ENCODE measurements at regions not wholly inside any gene's neighbourhood (a gene's known extent, or its start where the extent isn't known, plus 50 kb on each side); places are given as distances from the start of the nearest gene placed in this dataset.
A peak's percentile ranks its signal among the peaks of the same experiment; 100 is the strongest.

GRCh38 chr4:33060674-33061542 is 2340.7 kb downstream of the PCDH7 start:
- Histone ChIP-seq H3K36me3 (ENCODE audit: insufficient read depth, low read length) (no peaks in the 10 kb centered on the region), H3K27me3 (ENCODE audit: insufficient read depth, low read length) (no peaks in the 10 kb centered on the region), H3K9me3 (ENCODE audit: control insufficient read depth in 1 of 2, low read length in 2 of 2) (no peaks in the 10 kb centered on the region), H3K4me3 (ENCODE audit: low read length in 2 of 2) (no peak overlapping the region), H3K27ac (ENCODE audit: low read depth, low read length) (no peak overlapping the region), H3K4me1 (ENCODE audit: insufficient read depth, low read length) (no peaks in the 10 kb centered on the region)
- intact Hi-C loops (cut with micrococcal nuclease) = no loop called here
- H3K27me3 Mint-ChIP-seq = no peaks in the 10 kb centered on the region
- H3K36me3 Mint-ChIP-seq = no peaks in the 10 kb centered on the region
- CTCF ChIA-PET (ENCODE audit: partially characterized antibody) = no interaction called here
- no peak overlapping the region for H3K27ac Mint-ChIP-seq
- peak in 1 of 5 donors; percentile 18 for DNase-seq
- POLR2A ChIA-PET (ENCODE audit: partially characterized antibody) = no interaction called here
- H3K9me3 Mint-ChIP-seq = peaks cover 0 to 7% (median 4%) of the 10 kb centered on the region in 8 donors
- no peaks in the 10 kb centered on the region for H3K4me1 Mint-ChIP-seq
- no peak overlapping the region for H3K4me3 Mint-ChIP-seq

- ChIA-PET CTCF (ENCODE audit: partially characterized antibody) (no interaction called here), POLR2A (ENCODE audit: partially characterized antibody) (no interaction called here)
- H3K36me3 ChIP-seq (ENCODE audit: insufficient read depth, low read length) = no peaks in the 10 kb centered on the region
- no peaks in the 10 kb centered on the region for H3K4me1 Mint-ChIP-seq
- peaks cover 0 to 7% (median 4%) of the 10 kb centered on the region in 8 donors for H3K9me3 Mint-ChIP-seq
- H3K27me3 Mint-ChIP-seq = no peaks in the 10 kb centered on the region
- no peaks in the 10 kb centered on the region for H3K4me1 ChIP-seq (ENCODE audit: insufficient read depth, low read length)
- no peaks in the 10 kb centered on the region for H3K36me3 Mint-ChIP-seq
- no peak for DNase-seq
- no peaks in the 10 kb centered on the region for H3K27me3 ChIP-seq (ENCODE audit: insufficient read depth, low read length)
- H3K4me3 Mint-ChIP-seq = no peak overlapping the region
- no peak overlapping the region for H3K27ac Mint-ChIP-seq
- no peaks in the 10 kb centered on the region for H3K9me3 ChIP-seq (ENCODE audit: control insufficient read depth in 1 of 2, low read length in 2 of 2)
- no peak overlapping the region for H3K27ac ChIP-seq (ENCODE audit: low read depth, low read length)
- no peak overlapping the region for H3K4me3 ChIP-seq (ENCODE audit: low read length in 2 of 2)
- intact Hi-C loops (cut with micrococcal nuclease) = no loop called here
These were observed 2341.6 kb downstream of the PCDH7 start for GRCh38 chr4:33061727-33062126.

GRCh38 chr4:33062155-33062806 is 2342.1 kb downstream of the PCDH7 start:
- DNase-seq = no peak
- POLR2A ChIA-PET (ENCODE audit: partially characterized antibody) = no interaction called here
- CTCF ChIA-PET (ENCODE audit: partially characterized antibody) = no interaction called here
- no peak overlapping the region for H3K27ac ChIP-seq (ENCODE audit: low read depth, low read length)
- no peak overlapping the region for H3K4me3 ChIP-seq (ENCODE audit: low read length in 2 of 2)
- intact Hi-C loops (cut with micrococcal nuclease) = no loop called here
- no peaks in the 10 kb centered on the region for H3K27me3 ChIP-seq (ENCODE audit: insufficient read depth, low read length)
- Mint-ChIP-seq H3K9me3 (peaks cover 0 to 9% (median 4%) of the 10 kb centered on the region in 8 donors), H3K27ac (no peak overlapping the region), H3K27me3 (no peaks in the 10 kb centered on the region), H3K36me3 (no peaks in the 10 kb centered on the region), H3K4me3 (no peak overlapping the region), H3K4me1 (no peaks in the 10 kb centered on the region)
- H3K9me3 ChIP-seq (ENCODE audit: control insufficient read depth in 1 of 2, low read length in 2 of 2) = no peaks in the 10 kb centered on the region
- H3K4me1 ChIP-seq (ENCODE audit: insufficient read depth, low read length) = no peaks in the 10 kb centered on the region
- H3K36me3 ChIP-seq (ENCODE audit: insufficient read depth, low read length) = no peaks in the 10 kb centered on the region

- Mint-ChIP-seq H3K4me3 (no peak overlapping the region), H3K9me3 (peaks cover 0 to 10% (median 4%) of the 10 kb centered on the region in 8 donors), H3K27ac (no peak overlapping the region), H3K36me3 (no peaks in the 10 kb centered on the region), H3K4me1 (no peaks in the 10 kb centered on the region), H3K27me3 (no peaks in the 10 kb centered on the region)
- Histone ChIP-seq H3K27me3 (ENCODE audit: insufficient read depth, low read length) (no peaks in the 10 kb centered on the region), H3K4me1 (ENCODE audit: insufficient read depth, low read length) (no peaks in the 10 kb centered on the region), H3K9me3 (ENCODE audit: control insufficient read depth in 1 of 2, low read length in 2 of 2) (no peaks in the 10 kb centered on the region), H3K36me3 (ENCODE audit: insufficient read depth, low read length) (no peaks in the 10 kb centered on the region), H3K27ac (ENCODE audit: low read depth, low read length) (no peak overlapping the region), H3K4me3 (ENCODE audit: low read length in 2 of 2) (no peak overlapping the region)
- CTCF ChIA-PET (ENCODE audit: partially characterized antibody) = no interaction called here
- intact Hi-C loops (cut with micrococcal nuclease) = no loop called here
- DNase-seq = no peak
- POLR2A ChIA-PET (ENCODE audit: partially characterized antibody) = no interaction called here
These were observed 2343.1 kb downstream of the PCDH7 start for GRCh38 chr4:33063241-33063640.

- intact Hi-C loops (cut with micrococcal nuclease) = no loop called here
- H3K36me3 Mint-ChIP-seq = no peaks in the 10 kb centered on the region
- no peak for DNase-seq
These were observed 2344.1 kb downstream of the PCDH7 start for GRCh38 chr4:33064238-33064637.

DNA sequence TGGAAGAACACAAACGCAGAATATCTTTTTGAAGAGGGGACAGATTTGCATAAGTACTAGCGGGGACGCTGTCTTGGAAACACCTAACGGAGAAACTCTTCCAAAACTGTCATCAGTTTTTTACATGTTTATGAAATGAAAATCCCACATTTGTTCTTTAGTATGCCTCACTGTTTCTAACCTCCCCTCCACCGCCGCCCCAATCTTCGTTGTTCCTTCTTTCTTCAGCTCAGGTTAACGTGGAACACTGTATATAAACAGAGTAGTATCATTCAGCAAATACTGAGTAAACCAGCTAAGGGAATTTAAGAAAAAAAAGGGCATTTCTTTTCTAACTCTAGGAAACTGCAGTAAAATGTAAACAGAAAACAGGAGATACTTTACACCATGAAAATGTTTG is 2345.6 kb downstream of the PCDH7 start:
- no peak overlapping the region for H3K4me3 Mint-ChIP-seq
- no peaks in the 10 kb centered on the region for H3K36me3 ChIP-seq (ENCODE audit: insufficient read depth, low read length)
- no peak overlapping the region for H3K27ac ChIP-seq (ENCODE audit: low read depth, low read length)
- CTCF ChIA-PET (ENCODE audit: partially characterized antibody) = no interaction called here
- no peaks in the 10 kb centered on the region for H3K9me3 ChIP-seq (ENCODE audit: control insufficient read depth in 1 of 2, low read length in 2 of 2)
- no peak for DNase-seq
- no peak overlapping the region for H3K4me3 ChIP-seq (ENCODE audit: low read length in 2 of 2)
- no peak overlapping the region for H3K27ac Mint-ChIP-seq
- H3K4me1 Mint-ChIP-seq = no peaks in the 10 kb centered on the region
- peaks cover 0 to 12% (median 6%) of the 10 kb centered on the region in 8 donors for H3K9me3 Mint-ChIP-seq
- no peaks in the 10 kb centered on the region for H3K36me3 Mint-ChIP-seq
- no peaks in the 10 kb centered on the region for H3K4me1 ChIP-seq (ENCODE audit: insufficient read depth, low read length)
- POLR2A ChIA-PET (ENCODE audit: partially characterized antibody) = no interaction called here
- intact Hi-C loops (cut with micrococcal nuclease) = no loop called here
- no peaks in the 10 kb centered on the region for H3K27me3 ChIP-seq (ENCODE audit: insufficient read depth, low read length)
- H3K27me3 Mint-ChIP-seq = no peaks in the 10 kb centered on the region

More at GRCh38 chr4:33064238-33064637, 2344.1 kb downstream of the PCDH7 start:
- Mint-ChIP-seq H3K27ac (no peak overlapping the region), H3K27me3 (no peaks in the 10 kb centered on the region), H3K9me3 (peaks cover 0 to 12% (median 4%) of the 10 kb centered on the region in 8 donors), H3K4me1 (no peaks in the 10 kb centered on the region), H3K4me3 (no peak overlapping the region)
- H3K4me1 ChIP-seq (ENCODE audit: insufficient read depth, low read length) = no peaks in the 10 kb centered on the region
- POLR2A ChIA-PET (ENCODE audit: partially characterized antibody) = no interaction called here
- CTCF ChIA-PET (ENCODE audit: partially characterized antibody) = no interaction called here
- no peak overlapping the region for H3K4me3 ChIP-seq (ENCODE audit: low read length in 2 of 2)
- no peaks in the 10 kb centered on the region for H3K27me3 ChIP-seq (ENCODE audit: insufficient read depth, low read length)
- H3K9me3 ChIP-seq (ENCODE audit: control insufficient read depth in 1 of 2, low read length in 2 of 2) = no peaks in the 10 kb centered on the region
- H3K27ac ChIP-seq (ENCODE audit: low read depth, low read length) = no peak overlapping the region
- H3K36me3 ChIP-seq (ENCODE audit: insufficient read depth, low read length) = no peaks in the 10 kb centered on the region

DNA sequence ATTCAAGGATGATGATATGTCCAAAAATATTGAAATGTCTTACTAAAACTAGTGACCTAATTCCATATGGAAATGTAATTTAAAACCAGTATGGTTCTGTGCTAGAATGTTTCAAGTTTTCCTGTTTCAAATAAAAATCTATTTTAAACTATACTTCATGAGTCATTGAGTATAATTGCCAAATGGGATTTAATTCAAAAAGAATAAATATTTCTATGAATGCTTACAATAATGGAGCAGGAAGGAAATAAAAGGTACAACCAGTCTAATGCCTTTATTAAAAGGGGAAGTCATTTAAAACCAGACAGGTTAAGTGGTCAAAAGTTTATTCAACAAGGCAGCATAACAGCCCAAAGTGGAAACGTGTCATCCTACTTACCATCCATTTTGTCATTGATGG is 2347.1 kb downstream of the PCDH7 start:
- H3K36me3 ChIP-seq (ENCODE audit: insufficient read depth, low read length) = no peaks in the 10 kb centered on the region
- Mint-ChIP-seq H3K27me3 (no peaks in the 10 kb centered on the region), H3K27ac (no peak overlapping the region), H3K36me3 (no peaks in the 10 kb centered on the region), H3K4me1 (no peaks in the 10 kb centered on the region), H3K4me3 (no peak overlapping the region), H3K9me3 (peaks cover 2 to 14% (median 8%) of the 10 kb centered on the region in 8 donors)
- H3K9me3 ChIP-seq (ENCODE audit: control insufficient read depth in 1 of 2, low read length in 2 of 2) = no peaks in the 10 kb centered on the region
- H3K4me1 ChIP-seq (ENCODE audit: insufficient read depth, low read length) = no peaks in the 10 kb centered on the region
- H3K27ac ChIP-seq (ENCODE audit: low read depth, low read length) = no peak overlapping the region
- ChIA-PET CTCF (ENCODE audit: partially characterized antibody) (no interaction called here), POLR2A (ENCODE audit: partially characterized antibody) (no interaction called here)
- no peaks in the 10 kb centered on the region for H3K27me3 ChIP-seq (ENCODE audit: insufficient read depth, low read length)
- no peak for DNase-seq
- H3K4me3 ChIP-seq (ENCODE audit: low read length in 2 of 2) = no peak overlapping the region
- intact Hi-C loops (cut with micrococcal nuclease) = no loop called here
